HG02678 (cell line): ENCODE measurements at regions not wholly inside any gene's neighbourhood (a gene's known extent, or its start where the extent isn't known, plus 50 kb on each side); places are given as distances from the start of the nearest gene placed in this dataset.
A peak's percentile ranks its signal among the peaks of the same experiment; 100 is the strongest.
"Not testable (repeated sequence)": the region's sequence is repeated elsewhere in the genome, so short reads cannot be mapped to it uniquely, and the experiment has no call there.

Experiments used
- ATAC-seq: cut with Tn5 transposase; IDR thresholded peaks from one replicate; pipeline ENCODE4 v1.9.1; 2021; ENCODE audit warnings: mild to moderate bottlenecking, moderate library complexity; ENCODE audit not compliant: unreplicated experiment

GRCh38 chr3:27661797-27662196 lies 60.3 kb downstream of the EOMES start:
- ATAC-seq = no peak

- ATAC-seq = peak; percentile 82
Observed at GRCh38 chr3:27659279-27660021, 62.7 kb downstream of the EOMES start.

GRCh38 chr3:27658741-27659140 lies 63.4 kb downstream of the EOMES start:
- no peak for ATAC-seq

- ATAC-seq = no peak
Observed at GRCh38 chr3:27657871-27658270, 64.3 kb downstream of the EOMES start.

- ATAC-seq = no peak
Observed at GRCh38 chr3:27657404-27657803, 64.7 kb downstream of the EOMES start.

- no peak for ATAC-seq
Observed at GRCh38 chr3:27656790-27657189, 65.3 kb downstream of the EOMES start.

GRCh38 chr3:27655547-27655946 lies 66.6 kb downstream of the EOMES start:
- no peak for ATAC-seq

- ATAC-seq = no peak
Observed at GRCh38 chr3:27653803-27654558, 68.1 kb downstream of the EOMES start.

- no peak for ATAC-seq
Observed at GRCh38 chr3:27649277-27649676, 72.8 kb downstream of the EOMES start.

GRCh38 chr3:27646896-27647295 lies 75.2 kb downstream of the EOMES start:
- no peak for ATAC-seq

- ATAC-seq = no peak
Observed at GRCh38 chr3:27644941-27645340, 77.2 kb downstream of the EOMES start.

GRCh38 chr3:27643355-27643754 lies 78.8 kb downstream of the EOMES start:
- no peak for ATAC-seq

GRCh38 chr3:27642796-27643195 lies 79.3 kb downstream of the EOMES start:
- no peak for ATAC-seq

GRCh38 chr3:27641888-27642601 lies 80.1 kb downstream of the EOMES start:
- ATAC-seq = no peak

GRCh38 chr3:27641271-27641800 lies 80.8 kb downstream of the EOMES start:
- no peak for ATAC-seq

GRCh38 chr3:27639271-27639670 lies 82.9 kb downstream of the EOMES start:
- no peak for ATAC-seq

- no peak for ATAC-seq
Observed at GRCh38 chr3:27638594-27638993, 83.5 kb downstream of the EOMES start.

- no peak for ATAC-seq
Observed at GRCh38 chr3:27637346-27637995, 84.7 kb downstream of the EOMES start.

- ATAC-seq = not testable (repeated sequence)
Observed at GRCh38 chr3:27635006-27635405, 87.1 kb downstream of the EOMES start.

- peak; percentile 25 for ATAC-seq
Observed at GRCh38 chr3:27633224-27633545, 88.9 kb downstream of the EOMES start.
